SJSA1 (cell line): ENCODE measurements at regions not wholly inside any gene's neighbourhood (a gene's known extent, or its start where the extent isn't known, plus 50 kb on each side); places are given as distances from the start of the nearest gene placed in this dataset.

Source experiments
- DNase-seq, 2 experiments: peaks; one replicate each; pipeline ENCODE4 v3.0.0-alpha.2; 2015 to 2020; ENCODE audit warnings: low spot score in 2 of 2, low read depth in 1 of 2
- H3K27ac ChIP-seq: fragments of 250-450 bp; sonication (Bioruptor Pico); 2 replicates; pipeline ENCODE4 v1.5.1; 2020; ENCODE audit warnings: mild to moderate bottlenecking, moderate library complexity
- H3K27me3 ChIP-seq: fragments of 250-450 bp; sonication (Bioruptor Pico); replicated peaks from 2 replicates; pipeline ENCODE4 v1.5.1; 2020; ENCODE audit warnings: mild to moderate bottlenecking, moderate library complexity
- H3K36me3 ChIP-seq: fragments of 250-450 bp; sonication (Bioruptor Pico); 2 replicates; pipeline ENCODE4 v1.5.1; 2020; ENCODE audit warnings: mild to moderate bottlenecking
- H3K4me1 ChIP-seq: fragments of 250-450 bp; sonication (Bioruptor Pico); replicated peaks from 2 replicates; pipeline ENCODE4 v1.6.1; 2021; ENCODE audit warnings: mild to moderate bottlenecking
- H3K4me3 ChIP-seq: fragments of 250-450 bp; sonication (Bioruptor Pico); 2 replicates; pipeline ENCODE4 v1.5.1; 2020; ENCODE audit warnings: mild to moderate bottlenecking
- H3K9me3 ChIP-seq: fragments of 250-450 bp; sonication (Bioruptor Pico); replicated peaks from 2 replicates; pipeline ENCODE4 v1.5.1; 2020; ENCODE audit warnings: mild to moderate bottlenecking

GRCh38 chr5:89008291-89008690, 125.3 kb upstream of the MEF2C start:
- no peaks in the 10 kb centered on the region; the same call in 1 of the 2 replicates for H3K9me3 ChIP-seq
- no peaks in the 10 kb centered on the region for H3K36me3 ChIP-seq
- H3K27me3 ChIP-seq: no peaks in the 10 kb centered on the region
- H3K4me3 ChIP-seq: no peak overlapping the region
- peaks cover 12% of the 10 kb centered on the region for H3K4me1 ChIP-seq
- no peak overlapping the region for H3K27ac ChIP-seq
- no peak for DNase-seq

DNA sequence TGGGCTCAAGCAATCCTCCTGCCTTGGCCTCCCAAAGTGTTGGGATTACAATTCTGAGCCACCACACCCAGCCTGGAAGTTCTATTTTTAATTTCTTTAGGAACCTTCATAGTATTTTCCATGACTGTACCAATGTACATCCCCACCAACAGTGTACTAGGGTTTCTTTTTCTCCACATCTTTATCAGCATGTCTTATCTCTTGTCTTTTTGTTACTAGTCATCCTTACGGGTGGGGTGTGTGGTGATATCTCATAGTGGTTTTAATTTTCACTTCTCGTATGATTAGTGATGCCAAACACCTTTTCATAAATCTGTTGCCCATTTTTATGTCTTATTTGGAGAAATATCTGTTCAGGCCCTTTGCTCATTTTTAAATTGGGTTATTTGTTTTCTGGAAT, 123.0 kb upstream of the MEF2C start:
- Histone ChIP-seq H3K36me3 (no peaks in the 10 kb centered on the region), H3K27me3 (no peaks in the 10 kb centered on the region), H3K27ac (no peak overlapping the region), H3K4me3 (no peak overlapping the region), H3K9me3 (no peaks in the 10 kb centered on the region; the same call in 1 of the 2 replicates), H3K4me1 (no peaks in the 10 kb centered on the region)
- DNase-seq: no peak

DNA sequence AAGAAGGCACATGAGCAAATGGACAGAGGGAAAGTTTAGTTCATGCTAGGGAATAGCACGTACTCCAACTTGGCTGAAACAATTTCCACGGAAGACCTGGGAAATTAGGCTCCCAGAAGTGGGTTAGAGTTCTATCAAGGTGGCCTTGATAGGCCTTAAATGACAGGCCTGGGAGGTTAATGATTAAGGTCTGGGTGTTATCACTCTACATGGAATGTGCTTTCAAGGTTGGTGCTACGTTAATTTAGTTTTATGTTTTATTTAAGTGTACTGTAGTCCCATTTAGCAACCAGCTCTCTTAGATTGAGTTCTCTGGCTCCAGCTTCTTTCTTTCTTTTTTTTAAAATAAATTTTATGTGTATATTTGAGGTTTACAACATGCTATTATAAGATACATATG, 121.4 kb upstream of the MEF2C start:
- no peak for DNase-seq
- no peaks in the 10 kb centered on the region for H3K27me3 ChIP-seq
- no peaks in the 10 kb centered on the region for H3K4me1 ChIP-seq
- H3K36me3 ChIP-seq: no peaks in the 10 kb centered on the region
- H3K9me3 ChIP-seq: no peaks in the 10 kb centered on the region; the same call in 1 of the 2 replicates
- no peak overlapping the region for H3K4me3 ChIP-seq
- H3K27ac ChIP-seq: no peak overlapping the region

DNA sequence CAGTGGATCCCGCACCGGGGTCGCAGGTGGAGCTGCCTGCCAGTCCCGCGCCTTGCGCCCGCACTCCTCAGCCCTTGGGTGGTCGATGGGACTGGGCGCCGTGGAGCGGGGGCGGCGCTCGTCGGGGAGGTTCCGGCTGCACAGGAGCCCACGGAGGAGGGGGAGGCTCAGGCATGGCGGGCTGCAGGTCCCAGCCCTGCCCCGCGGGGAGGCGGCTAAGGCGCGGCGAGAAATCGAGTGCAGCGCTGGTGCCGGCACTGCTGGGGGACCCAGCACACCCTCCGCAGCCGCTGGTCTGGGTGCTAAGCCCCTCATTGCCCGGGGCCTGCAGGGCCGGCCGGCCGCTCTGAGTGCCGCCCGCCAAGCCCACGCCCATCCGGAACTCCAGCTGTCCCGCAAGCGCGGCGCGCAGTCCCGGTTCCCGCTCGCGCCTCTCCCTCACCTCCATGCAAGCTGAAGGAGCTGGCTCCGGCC, 120.6 kb upstream of the MEF2C start:
- H3K4me1 ChIP-seq: no peaks in the 10 kb centered on the region
- no peak overlapping the region for H3K27ac ChIP-seq
- H3K9me3 ChIP-seq: no peaks in the 10 kb centered on the region; the same call in 1 of the 2 replicates
- no peaks in the 10 kb centered on the region for H3K27me3 ChIP-seq
- H3K36me3 ChIP-seq: no peaks in the 10 kb centered on the region
- no peak for DNase-seq
- H3K4me3 ChIP-seq: no peak overlapping the region

- no peak for DNase-seq
- Histone ChIP-seq H3K9me3 (no peaks in the 10 kb centered on the region), H3K4me3 (no peak overlapping the region), H3K36me3 (no peaks in the 10 kb centered on the region), H3K27ac (no peak overlapping the region), H3K4me1 (no peaks in the 10 kb centered on the region), H3K27me3 (no peaks in the 10 kb centered on the region)
Observed at GRCh38 chr5:88999853-89000252, 116.9 kb upstream of the MEF2C start.

DNA sequence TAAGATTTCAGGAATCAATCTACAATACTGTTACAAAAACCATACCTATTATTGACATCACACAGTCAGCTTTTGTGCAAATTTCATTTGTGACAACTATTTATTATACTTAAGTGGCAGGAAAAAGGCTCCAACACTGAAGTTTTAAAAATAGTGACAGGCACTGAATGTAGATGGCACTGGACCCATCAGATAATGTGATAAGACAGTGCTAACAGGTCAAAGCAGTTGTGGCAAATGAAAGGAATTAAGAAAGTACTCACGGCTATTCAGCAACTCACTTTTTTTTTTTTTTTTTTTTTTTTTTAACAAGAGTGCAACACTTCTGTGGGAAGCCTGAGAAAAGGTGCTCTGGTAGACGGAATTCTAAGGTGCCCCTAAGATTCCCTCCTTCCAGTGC, 115.0 kb upstream of the MEF2C start:
- H3K36me3 ChIP-seq: no peaks in the 10 kb centered on the region
- DNase-seq: no peak
- no peak overlapping the region for H3K4me3 ChIP-seq
- H3K9me3 ChIP-seq: no peaks in the 10 kb centered on the region
- no peak overlapping the region for H3K27ac ChIP-seq
- H3K4me1 ChIP-seq: no peaks in the 10 kb centered on the region
- no peaks in the 10 kb centered on the region for H3K27me3 ChIP-seq

DNA sequence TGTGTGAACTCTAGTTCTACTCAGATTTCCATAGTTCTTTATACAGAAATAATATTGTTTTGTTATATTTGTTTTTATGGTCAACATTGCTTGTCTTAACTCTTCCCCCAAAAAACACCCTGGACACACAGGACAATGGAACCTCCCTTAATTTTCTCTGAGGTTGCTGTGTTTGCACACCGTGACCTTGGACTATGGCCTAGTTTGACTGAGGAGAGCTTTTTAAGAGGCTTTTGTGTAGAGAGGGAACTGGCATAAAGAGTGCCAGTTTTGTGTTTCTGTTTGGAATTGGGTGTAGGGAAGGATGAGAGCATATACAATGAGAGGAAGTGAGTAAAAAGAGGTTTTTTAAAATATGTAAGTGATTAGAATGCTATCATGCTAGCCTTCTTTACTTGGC, 101.1 kb upstream of the MEF2C start:
- Histone ChIP-seq H3K36me3 (no peaks in the 10 kb centered on the region), H3K4me1 (no peaks in the 10 kb centered on the region), H3K27me3 (no peaks in the 10 kb centered on the region), H3K9me3 (no peaks in the 10 kb centered on the region), H3K27ac (no peak overlapping the region), H3K4me3 (no peak overlapping the region)
- no peak for DNase-seq

- H3K27ac ChIP-seq: no peak overlapping the region
- H3K4me1 ChIP-seq: no peaks in the 10 kb centered on the region
- DNase-seq: no peak
- no peaks in the 10 kb centered on the region for H3K36me3 ChIP-seq
- H3K27me3 ChIP-seq: no peaks in the 10 kb centered on the region
- no peaks in the 10 kb centered on the region for H3K9me3 ChIP-seq
- H3K4me3 ChIP-seq: no peak overlapping the region
Observed at GRCh38 chr5:88979726-88980125, 96.7 kb upstream of the MEF2C start.

GRCh38 chr5:88979244-88979643, 96.3 kb upstream of the MEF2C start:
- DNase-seq: no peak
- no peak overlapping the region for H3K4me3 ChIP-seq
- no peaks in the 10 kb centered on the region for H3K4me1 ChIP-seq
- H3K36me3 ChIP-seq: no peaks in the 10 kb centered on the region
- H3K9me3 ChIP-seq: no peaks in the 10 kb centered on the region
- no peaks in the 10 kb centered on the region for H3K27me3 ChIP-seq
- H3K27ac ChIP-seq: no peak overlapping the region

GRCh38 chr5:88976914-88977313, 93.9 kb upstream of the MEF2C start:
- no peak for DNase-seq
- Histone ChIP-seq H3K27me3 (no peaks in the 10 kb centered on the region), H3K36me3 (no peaks in the 10 kb centered on the region), H3K4me1 (no peaks in the 10 kb centered on the region), H3K9me3 (no peaks in the 10 kb centered on the region), H3K4me3 (no peak overlapping the region), H3K27ac (no peak overlapping the region)

DNA sequence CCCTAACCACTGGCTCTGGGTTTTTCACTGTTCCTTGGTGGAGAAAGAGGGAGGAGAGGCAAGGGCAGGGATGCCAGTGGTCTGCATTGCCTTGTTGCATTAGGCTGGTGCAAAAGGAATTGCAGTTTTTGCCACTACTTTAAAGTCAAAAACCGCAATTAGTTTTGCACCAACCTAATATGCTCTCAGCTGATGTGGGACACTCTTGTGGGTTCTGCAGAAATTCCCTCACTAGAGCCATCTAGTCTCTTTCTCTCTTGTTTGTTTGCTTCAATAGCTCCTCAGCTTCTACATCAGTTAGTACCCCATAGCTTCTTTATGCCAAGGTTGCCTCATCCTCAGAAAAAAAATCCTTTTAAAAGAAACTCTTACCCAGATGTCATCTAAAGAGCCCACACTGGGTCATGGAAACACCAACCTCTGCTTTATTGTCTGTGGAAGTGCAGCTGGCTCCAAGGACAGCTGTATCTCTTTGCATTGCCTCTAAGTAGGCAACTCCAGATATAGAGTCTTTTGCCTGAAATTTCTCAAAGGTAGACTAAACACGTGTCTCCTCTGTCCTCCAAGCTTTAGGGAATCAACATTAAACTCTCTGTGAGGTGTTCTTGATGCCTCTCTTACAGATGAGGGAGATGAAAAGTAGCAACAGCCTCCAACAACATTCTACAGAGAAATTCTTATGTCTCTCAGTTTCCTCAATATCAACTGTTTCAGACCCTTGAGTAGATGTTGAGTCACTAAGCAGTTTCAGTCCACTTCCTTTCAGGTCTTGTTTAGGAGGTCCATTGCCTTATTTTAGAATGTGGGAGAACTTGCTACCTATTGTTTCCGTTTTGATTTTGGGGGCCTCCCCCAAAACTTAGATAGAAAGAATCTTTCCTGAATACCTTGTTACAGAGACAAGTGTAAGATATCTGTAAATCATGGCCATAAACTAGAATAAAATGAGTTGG, 84.9 kb upstream of the MEF2C start:
- no peak overlapping the region for H3K27ac ChIP-seq
- H3K4me3 ChIP-seq: no peak overlapping the region
- H3K36me3 ChIP-seq: no peaks in the 10 kb centered on the region
- no peaks in the 10 kb centered on the region for H3K9me3 ChIP-seq
- DNase-seq: no peak
- no peaks in the 10 kb centered on the region; the same call in 1 of the 2 replicates for H3K27me3 ChIP-seq
- H3K4me1 ChIP-seq: no peaks in the 10 kb centered on the region

GRCh38 chr5:88964831-88965230, 81.8 kb upstream of the MEF2C start:
- Histone ChIP-seq H3K36me3 (no peaks in the 10 kb centered on the region), H3K4me1 (no peaks in the 10 kb centered on the region), H3K9me3 (no peaks in the 10 kb centered on the region), H3K27me3 (no peaks in the 10 kb centered on the region; the same call in 1 of the 2 replicates), H3K4me3 (no peak overlapping the region), H3K27ac (no peak overlapping the region)
- no peak for DNase-seq

DNA sequence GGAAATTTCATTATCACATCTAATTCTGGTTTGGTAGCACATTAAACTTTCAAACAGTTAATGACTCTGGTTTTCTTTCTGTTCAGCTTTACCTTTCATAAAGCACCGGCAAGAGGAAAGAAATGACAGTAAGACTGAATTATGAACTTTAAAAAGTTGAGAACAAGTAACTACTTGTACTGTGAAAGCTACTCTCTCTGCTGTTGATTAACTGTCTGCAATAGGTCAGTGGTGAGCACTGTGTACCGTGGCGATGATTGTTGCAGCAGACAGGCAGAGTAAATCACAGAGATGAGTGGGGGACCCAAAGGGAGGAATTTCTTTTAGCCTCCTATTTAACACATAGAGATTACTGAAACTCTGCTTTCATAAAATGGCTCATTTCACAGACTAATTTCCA, 74.0 kb upstream of the MEF2C start:
- H3K27me3 ChIP-seq: no peaks in the 10 kb centered on the region
- H3K4me3 ChIP-seq: no peak overlapping the region
- no peak overlapping the region for H3K27ac ChIP-seq

DNA sequence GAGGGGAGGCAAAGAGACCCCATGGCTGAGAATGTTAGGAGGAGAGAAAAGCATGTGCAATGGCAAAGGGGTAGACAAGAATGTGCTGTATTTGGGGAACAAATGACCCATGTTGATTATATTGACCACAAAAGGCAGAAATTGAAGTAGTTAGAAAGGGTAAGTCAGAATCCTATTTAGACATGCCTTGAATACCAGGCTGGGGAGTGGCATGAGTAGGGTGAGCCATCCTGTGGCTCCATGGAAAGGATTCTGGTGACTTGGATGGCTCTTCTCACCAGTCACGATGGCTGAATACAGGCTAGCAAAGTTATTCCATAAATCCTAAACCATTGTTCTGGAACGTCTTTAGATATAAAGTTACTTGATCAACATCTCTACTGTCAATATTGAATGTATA, 73.4 kb upstream of the MEF2C start:
- Histone ChIP-seq H3K4me1 (no peaks in the 10 kb centered on the region), H3K27me3 (no peaks in the 10 kb centered on the region), H3K9me3 (no peaks in the 10 kb centered on the region), H3K27ac (no peak overlapping the region), H3K4me3 (no peak overlapping the region), H3K36me3 (no peaks in the 10 kb centered on the region)
- no peak for DNase-seq

More for the DNA sequence above, 74.0 kb upstream of the MEF2C start:
- no peaks in the 10 kb centered on the region for H3K9me3 ChIP-seq
- H3K36me3 ChIP-seq: no peaks in the 10 kb centered on the region
- no peak for DNase-seq
- H3K4me1 ChIP-seq: no peaks in the 10 kb centered on the region
